Sigmoid colon (tissue), 6 donors: ENCODE measurements at regions not wholly inside any gene's neighbourhood (a gene's known extent, or its start where the extent isn't known, plus 50 kb on each side); places are given as distances from the start of the nearest gene placed in this dataset.

Experiments used
- DNase-seq: peaks from one replicate; pipeline ENCODE4 v3.0.0-alpha.2; 2019
- H3K27ac ChIP-seq, 4 donors: fragments of 200-600 bp; sonication (generic); one replicate each; pipeline ENCODE4 v1.5.1; 2016 to 2019; ENCODE audit warnings: mild to moderate bottlenecking in 1 of 4
- H3K27me3 ChIP-seq, 3 donors: fragments of 200-600 bp; sonication (generic); one replicate each; pipeline ENCODE4 v1.5.1; 2019; ENCODE audit warnings: mild to moderate bottlenecking in 1 of 3
- H3K36me3 ChIP-seq, 4 donors: fragments of 200-600 bp; sonication (generic); one replicate each; pipeline ENCODE4 v1.5.1; 2016 to 2019
- H3K4me1 ChIP-seq, 4 donors: fragments of 200-600 bp; sonication (generic); one replicate each; pipeline ENCODE4 v1.5.1; 2017 to 2019
- H3K4me3 ChIP-seq, 4 donors: fragments of 200-600 bp; sonication (generic); one replicate each; pipeline ENCODE4 v1.5.1; 2017 to 2019; ENCODE audit warnings: mild to moderate bottlenecking in 2 of 4, moderate library complexity in 1 of 4
- H3K9me3 ChIP-seq, 4 donors: fragments of 200-600 bp in 3 of 4; sonication (generic) in 3 of 4; one replicate each; pipeline versions ENCODE4 v1.5.1 to v1.6.1; 2013 to 2019
- EP300 ChIP-seq, 4 donors: sonication (generic); formaldehyde crosslinking; IDR thresholded peaks; one replicate each; pipeline ENCODE4 v1.6.1; 2017; ENCODE audit warnings: antibody characterized with exemption in 4 of 4
- POLR2A ChIP-seq, 2 donors: fragments of 450-650 bp; IDR thresholded peaks; one replicate each; pipeline ENCODE4 v1.6.1; 2016; ENCODE audit warnings: antibody characterized with exemption in 2 of 2, mild to moderate bottlenecking in 2 of 2, moderate library complexity in 2 of 2
- POLR2AphosphoS5 ChIP-seq, 4 donors: sonication (generic); formaldehyde crosslinking; IDR thresholded peaks; one replicate each; pipeline ENCODE4 v1.6.1; 2017; ENCODE audit warnings: antibody characterized with exemption in 4 of 4
- WGBS, 2 donors: extraction: QIAGEN DNeasy Blood & Tissue Kit; methylation state at CpG; one replicate each; pipeline ENCODE4 v1.1.7; 2013; 5-methylcytosine and 5-hydroxymethylcytosine counted together
- intact Hi-C: fragments of 100-400 bp; cut with DNase I; formaldehyde crosslinking; loops from one replicate; pipeline ENCODE4 v1.15.1; 2023
- TF ChIP-seq, protein P1 (sequence below), 4 experiments: fragments of 450-650 bp in 3 of 4; fragments of 200-600 bp in 1 of 4; IDR thresholded peaks; one replicate each; pipeline ENCODE4 v1.5.1; 2016 to 2019; ENCODE audit warnings: antibody characterized with exemption in 4 of 4, mild to moderate bottlenecking in 3 of 4, moderate library complexity in 2 of 4
- donor health status: healthy with polysubstance abuse.
- donor health status: healthy.

DNA sequence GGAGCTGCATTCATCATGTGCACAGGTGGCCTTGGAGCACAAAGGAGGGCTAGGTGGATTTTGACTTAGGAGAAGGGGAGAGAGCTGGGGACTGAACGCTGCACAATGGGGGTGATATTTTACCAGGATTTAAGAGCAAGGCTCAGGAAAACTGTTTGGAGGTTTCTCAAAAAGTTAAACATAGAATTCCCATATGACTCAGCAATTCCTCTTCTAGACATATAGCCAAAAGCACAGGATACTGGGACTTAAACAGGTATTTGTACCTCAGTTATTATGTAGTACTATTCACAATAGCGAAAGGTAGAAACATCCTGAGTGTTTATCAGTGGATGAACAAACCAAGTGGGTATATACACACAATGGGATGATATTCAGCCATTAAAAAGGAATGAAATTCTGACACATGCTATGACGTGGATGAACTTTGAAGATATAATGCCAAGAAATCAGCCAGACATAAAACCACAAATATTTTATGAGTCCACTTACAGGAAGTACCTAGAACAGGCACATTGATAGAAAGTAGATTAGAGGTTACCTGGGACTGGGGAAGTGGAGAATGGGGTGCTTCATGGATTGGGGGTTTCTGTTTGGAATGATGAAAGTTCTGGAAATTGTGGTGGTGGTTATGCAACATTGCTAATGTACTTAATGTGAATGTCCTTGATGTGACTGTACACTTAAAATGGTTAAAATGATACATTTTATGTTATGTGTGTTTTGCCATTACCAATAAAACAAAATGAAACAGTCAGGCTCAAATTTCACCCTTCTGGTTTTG, 216.9 kb downstream of the HAUS1 start:
- no peaks in the 10 kb centered on the region for H3K4me1 ChIP-seq
- H3K4me3 ChIP-seq = no peak overlapping the region
- TF ChIP-seq, protein P1, sequence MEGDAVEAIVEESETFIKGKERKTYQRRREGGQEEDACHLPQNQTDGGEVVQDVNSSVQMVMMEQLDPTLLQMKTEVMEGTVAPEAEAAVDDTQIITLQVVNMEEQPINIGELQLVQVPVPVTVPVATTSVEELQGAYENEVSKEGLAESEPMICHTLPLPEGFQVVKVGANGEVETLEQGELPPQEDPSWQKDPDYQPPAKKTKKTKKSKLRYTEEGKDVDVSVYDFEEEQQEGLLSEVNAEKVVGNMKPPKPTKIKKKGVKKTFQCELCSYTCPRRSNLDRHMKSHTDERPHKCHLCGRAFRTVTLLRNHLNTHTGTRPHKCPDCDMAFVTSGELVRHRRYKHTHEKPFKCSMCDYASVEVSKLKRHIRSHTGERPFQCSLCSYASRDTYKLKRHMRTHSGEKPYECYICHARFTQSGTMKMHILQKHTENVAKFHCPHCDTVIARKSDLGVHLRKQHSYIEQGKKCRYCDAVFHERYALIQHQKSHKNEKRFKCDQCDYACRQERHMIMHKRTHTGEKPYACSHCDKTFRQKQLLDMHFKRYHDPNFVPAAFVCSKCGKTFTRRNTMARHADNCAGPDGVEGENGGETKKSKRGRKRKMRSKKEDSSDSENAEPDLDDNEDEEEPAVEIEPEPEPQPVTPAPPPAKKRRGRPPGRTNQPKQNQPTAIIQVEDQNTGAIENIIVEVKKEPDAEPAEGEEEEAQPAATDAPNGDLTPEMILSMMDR (IDR thresholded peaks at IDR 0.05) = no peak
- TF ChIP-seq POLR2AphosphoS5 (IDR thresholded peaks at IDR 0.05) = no peak
- TF ChIP-seq EP300 (IDR thresholded peaks at IDR 0.05) = no peak
- TF ChIP-seq POLR2A (IDR thresholded peaks at IDR 0.05) = no peak
- H3K36me3 ChIP-seq = no peaks in the 10 kb centered on the region
- no peaks in the 10 kb centered on the region for H3K9me3 ChIP-seq
- WGBS, 2 donors = 72 to 82% methylated on average over 3 of the region's 3 CpGs
- no peaks in the 10 kb centered on the region for H3K27me3 ChIP-seq
- intact Hi-C loops = no loop called here
- no peak for DNase-seq
- H3K27ac ChIP-seq = no peak overlapping the region

DNA sequence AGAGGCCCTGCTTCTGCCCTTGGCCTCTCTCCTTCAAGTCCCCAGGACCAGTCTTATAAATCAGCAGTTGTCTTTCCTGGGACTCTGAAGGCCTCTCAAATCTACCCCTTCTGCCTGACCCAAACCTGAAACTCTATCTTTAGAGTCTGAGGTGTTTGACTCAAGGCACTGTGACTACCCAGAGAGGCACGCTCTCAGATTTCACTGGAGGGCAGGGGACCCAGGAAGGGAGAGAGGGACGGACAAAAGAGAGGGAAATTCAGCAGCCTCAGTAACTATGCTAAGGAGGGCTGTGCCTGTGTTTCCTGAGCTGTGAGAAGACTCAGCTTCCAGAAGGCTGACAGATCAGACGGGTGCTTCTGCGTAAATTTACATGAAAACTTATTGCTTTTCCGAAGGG, 217.8 kb downstream of the HAUS1 start:
- WGBS, 2 donors = 70 to 77% methylated on average over 5 of the region's 5 CpGs
- no peak for TF ChIP-seq EP300 (IDR thresholded peaks at IDR 0.05)
- no peak for TF ChIP-seq POLR2AphosphoS5 (IDR thresholded peaks at IDR 0.05)
- no peak for TF ChIP-seq POLR2A (IDR thresholded peaks at IDR 0.05)
- TF ChIP-seq, protein P1 (IDR thresholded peaks at IDR 0.05) = no peak
- intact Hi-C loops = no loop called here
- no peaks in the 10 kb centered on the region for H3K4me1 ChIP-seq
- no peaks in the 10 kb centered on the region for H3K9me3 ChIP-seq
- no peaks in the 10 kb centered on the region for H3K36me3 ChIP-seq
- no peak for DNase-seq
- no peaks in the 10 kb centered on the region for H3K27me3 ChIP-seq
- H3K27ac ChIP-seq = no peak overlapping the region
- no peak overlapping the region for H3K4me3 ChIP-seq

DNA sequence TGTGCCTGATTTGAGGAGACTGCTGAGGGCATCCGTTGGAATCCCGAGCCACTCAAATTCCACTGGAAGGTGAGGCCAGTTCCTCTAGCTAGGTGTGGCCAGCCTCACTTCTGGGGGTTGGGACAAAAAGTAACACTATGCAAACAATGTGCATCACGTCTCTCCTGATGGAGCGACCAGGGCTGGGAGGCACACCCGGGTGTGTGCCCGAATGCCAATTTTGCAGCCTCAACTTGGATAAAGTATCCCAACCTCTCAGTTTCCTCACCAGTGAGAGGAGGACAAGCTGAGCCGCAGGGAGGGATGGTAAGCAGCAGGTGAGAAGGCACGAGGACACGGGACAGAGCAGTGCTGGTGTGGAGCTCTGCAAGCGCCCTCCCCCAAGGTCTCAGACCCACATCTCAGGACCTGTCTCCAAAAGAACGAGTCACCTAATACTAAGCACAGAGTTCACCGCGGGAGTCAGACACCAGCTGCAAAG, 218.3 kb downstream of the HAUS1 start:
- intact Hi-C loops = no loop called here
- no peak for DNase-seq
- H3K36me3 ChIP-seq = no peaks in the 10 kb centered on the region

DNA sequence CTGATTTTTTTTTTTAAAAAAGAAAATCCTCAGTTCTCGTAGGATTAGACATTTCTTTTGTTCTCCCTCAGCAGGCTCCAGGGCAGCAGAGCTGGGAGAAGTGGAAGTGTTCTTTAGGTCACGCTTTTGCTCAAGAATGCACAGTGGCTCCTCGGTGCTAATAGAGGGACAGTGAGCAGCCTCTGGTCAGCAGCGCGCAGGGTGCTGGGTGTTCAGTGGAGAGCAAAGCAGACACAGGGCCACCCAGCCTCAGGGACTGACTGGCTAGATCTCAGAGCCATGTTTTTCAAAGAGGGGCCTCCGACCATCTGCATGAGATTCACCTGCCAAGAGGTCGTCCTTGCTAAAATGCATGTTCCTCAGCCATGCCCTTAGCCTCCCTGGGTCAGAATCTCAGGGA, 218.8 kb downstream of the HAUS1 start:
- Histone ChIP-seq H3K4me3 (no peak overlapping the region), H3K4me1 (no peaks in the 10 kb centered on the region), H3K36me3 (no peaks in the 10 kb centered on the region), H3K9me3 (no peaks in the 10 kb centered on the region), H3K27ac (no peak overlapping the region), H3K27me3 (no peaks in the 10 kb centered on the region)
- WGBS, 2 donors = 89 to 90% methylated on average over 7 of the region's 7 CpGs
- intact Hi-C loops = no loop called here
- DNase-seq = no peak
- TF ChIP-seq POLR2AphosphoS5 (IDR thresholded peaks at IDR 0.05) = no peak
- TF ChIP-seq EP300 (IDR thresholded peaks at IDR 0.05) = no peak
- TF ChIP-seq, protein P1 (IDR thresholded peaks at IDR 0.05) = no peak

More for the DNA sequence above, 218.3 kb downstream of the HAUS1 start:
- Histone ChIP-seq H3K27ac (no peak overlapping the region), H3K27me3 (no peaks in the 10 kb centered on the region), H3K4me1 (no peaks in the 10 kb centered on the region), H3K9me3 (no peaks in the 10 kb centered on the region), H3K4me3 (no peak overlapping the region)
- no peak for TF ChIP-seq EP300 (IDR thresholded peaks at IDR 0.05)
- TF ChIP-seq, protein P1 (IDR thresholded peaks at IDR 0.05) = no peak
- no peak for TF ChIP-seq POLR2A (IDR thresholded peaks at IDR 0.05)
- no peak for TF ChIP-seq POLR2AphosphoS5 (IDR thresholded peaks at IDR 0.05)
- 43 to 69% methylated on average over 13 of the region's 13 CpGs for WGBS, 2 donors
